GM12878 (cell line): ENCODE measurements at regions not wholly inside any gene's neighbourhood (a gene's known extent, or its start where the extent isn't known, plus 50 kb on each side); places are given as distances from the start of the nearest gene placed in this dataset.

Experiments
- ATAC-seq: fragments of 200-7000 bp; cut with Tn5 transposase; 3 replicates; pipeline ENCODE4 v1.9.1; 2020; ENCODE audit warnings: mild to moderate bottlenecking, moderate library complexity
- BruUV-seq: library from RNA; stranded (reverse); fragments of 400-500 nt; replicated peaks from 2 replicates; lab custom pipeline; 2021; lab: Mats Ljungman, UMichigan
- CTCF ChIA-PET: fragments of 300-600 bp; sonication (Branson Sonifier 250); formaldehyde crosslinking; extraction: SDS; loops from one replicate; lab custom pipeline; 2021; ENCODE audit warnings: inconsistent platforms; lab: Yijun Ruan, JAX
- POLR2A ChIA-PET: fragments of 350-600 bp; formaldehyde crosslinking; extraction: SDS; loops from one replicate; lab custom pipeline; 2021; ENCODE audit warnings: inconsistent platforms; lab: Charles Lee
- RAD21 ChIA-PET: fragments of 300-600 bp; sonication (Branson Sonifier 250); formaldehyde crosslinking; loops from one replicate; lab custom pipeline; 2023; ENCODE audit warnings: antibody characterized with exemption; ENCODE audit not compliant: unreplicated experiment; lab: Charles Lee
- SMC1A ChIA-PET: fragments of 300-600 bp; sonication (Branson Sonifier 250); formaldehyde crosslinking; loops from one replicate; lab custom pipeline; 2023; ENCODE audit not compliant: unreplicated experiment, uncharacterized antibody; lab: Charles Lee
- DNase-seq: peaks from one replicate; pipeline ENCODE4 v3.0.0-alpha.2; 2011; ENCODE audit warnings: low read depth, low spot score
- FAIRE-seq: peaks from 3 replicates; lab custom pipeline; 2011; peaks lifted over from hg19 to GRCh38; lab: Jason Lieb, UNC
- H2AFZ ChIP-seq: 2 replicates; pipeline ENCODE4 v1.6.0; 2011; ENCODE audit warnings: low read depth, low read length, control low read depth; ENCODE audit not compliant: control insufficient read depth
- H3K27ac ChIP-seq: 2 replicates; pipeline ENCODE4 v1.5.1; 2011; ENCODE audit warnings: control low read depth; ENCODE audit not compliant: control insufficient read depth, insufficient read depth
- H3K27me3 ChIP-seq, 2 experiments: replicated peaks in 1 of 2; 2 replicates each; pipeline versions ENCODE4 v1.6.0 to v1.6.1; 2011; ENCODE audit warnings: low read length in 1 of 2; ENCODE audit not compliant: control insufficient read depth in 2 of 2, insufficient read depth in 2 of 2
- H3K36me3 ChIP-seq, 2 experiments: 2 replicates each; pipeline ENCODE4 v1.5.1; 2011; ENCODE audit warnings: low read length in 1 of 2; ENCODE audit not compliant: control insufficient read depth in 2 of 2, insufficient read depth in 2 of 2
- H3K4me1 ChIP-seq: 2 replicates; pipeline ENCODE4 v1.6.1; 2011; ENCODE audit warnings: mild to moderate bottlenecking, low read length, moderate library complexity, mixed read lengths; ENCODE audit not compliant: control insufficient read depth, insufficient read depth
- H3K4me2 ChIP-seq: 2 replicates; pipeline ENCODE4 v1.6.0; 2011; ENCODE audit warnings: control low read depth; ENCODE audit not compliant: control insufficient read depth, insufficient read depth
- H3K4me3 ChIP-seq: fragments of 200-600 bp; sonication (generic); 2 replicates; pipeline ENCODE4 v1.5.1; 2016
- H3K79me2 ChIP-seq: 2 replicates; pipeline ENCODE4 v1.6.0; 2011; ENCODE audit warnings: low read length; ENCODE audit not compliant: control insufficient read depth, insufficient read depth
- H3K9ac ChIP-seq: 2 replicates; pipeline ENCODE4 v1.8.0; 2011; ENCODE audit warnings: low read length, control low read depth, mixed read lengths; ENCODE audit not compliant: control insufficient read depth, insufficient read depth
- H3K9me3 ChIP-seq: replicated peaks from 3 replicates; pipeline ENCODE4 v1.5.1; 2011; ENCODE audit warnings: mild to moderate bottlenecking, low read length; ENCODE audit not compliant: control insufficient read depth, insufficient read depth
- H4K20me1 ChIP-seq: 2 replicates; pipeline ENCODE4 v1.6.0; 2011; ENCODE audit not compliant: control insufficient read depth, insufficient read depth
- ASH2L ChIP-seq: fragments of 300-600, 200-600 bp; sonication (generic); IDR thresholded peaks from 2 replicates; pipeline ENCODE4 v1.6.1; 2017; ENCODE audit warnings: low read depth, mild to moderate bottlenecking, borderline replicate concordance
- CHD2 ChIP-seq: IDR thresholded peaks from 2 replicates; pipeline ENCODE4 v1.6.1; 2011; ENCODE audit warnings: low read depth, low read length, improper control_type of control experiment, borderline replicate concordance
- GABPA ChIP-seq: IDR thresholded peaks from 2 replicates; pipeline ENCODE4 v1.6.1; 2014; ENCODE audit warnings: antibody characterized with exemption, low read depth, mild to moderate bottlenecking, inconsistent platforms
- IKZF2 ChIP-seq, 2 experiments: fragments of 450-650 bp; IDR thresholded peaks; 2 replicates each; pipeline ENCODE4 v1.6.1; 2017; ENCODE audit warnings: mild to moderate bottlenecking in 2 of 2, moderate library complexity in 2 of 2
- KAT2A ChIP-seq: conservative IDR thresholded peaks from 2 replicates; pipeline ENCODE4 v1.6.1; 2011; ENCODE audit warnings: low read depth, low read length; ENCODE audit not compliant: control insufficient read depth
- LARP7 ChIP-seq: fragments of 450-650 bp; IDR thresholded peaks from 2 replicates; pipeline ENCODE4 v1.6.1; 2017; ENCODE audit warnings: mild to moderate bottlenecking
- NFYA ChIP-seq: IDR thresholded peaks from 2 replicates; pipeline ENCODE4 v1.6.1; 2011; ENCODE audit warnings: low read depth, mild to moderate bottlenecking, low read length, improper control_type of control experiment, borderline replicate concordance
- PAX8 ChIP-seq: fragments of 450-650 bp; IDR thresholded peaks from 2 replicates; pipeline ENCODE4 v1.6.1; 2017; ENCODE audit warnings: mild to moderate bottlenecking, moderate library complexity
- SMAD5 ChIP-seq: IDR thresholded peaks from 2 replicates; pipeline ENCODE4 v1.6.1; 2016; ENCODE audit warnings: antibody characterized with exemption, low read depth
- WGBS: methylation state at CpG from one replicate; pipeline ENCODE4 v1.1.6; 2016; ENCODE audit warnings: low lambda C conversion rate; ENCODE audit not compliant: insufficient replicate concordance, insufficient coverage; ENCODE audit errors: missing lambda C conversion rate; 5-methylcytosine and 5-hydroxymethylcytosine counted together
- in situ Hi-C: fragments of 300-500 bp; cut with MboI; formaldehyde crosslinking; loops from 9 replicates; pipeline ENCODE4 v1.14.3; 2018; ENCODE audit warnings: mixed read lengths
- intact Hi-C: fragments of 100-400 bp; cut with micrococcal nuclease; formaldehyde crosslinking; loops from one replicate; pipeline ENCODE4 v1.14.2; 2022; ENCODE audit not compliant: unreplicated experiment
- TF ChIP-seq, protein P1 (sequence below): IDR thresholded peaks from 2 replicates; pipeline ENCODE4 v1.6.1; 2012; ENCODE audit warnings: low read depth, low read length, improper control_type of control experiment
- TF ChIP-seq, protein P2 (sequence below): fragments of 450-650 bp; IDR thresholded peaks from 2 replicates; pipeline ENCODE4 v1.6.1; 2017; ENCODE audit warnings: mild to moderate bottlenecking, low read depth, inconsistent platforms; ENCODE audit not compliant: poor library complexity, severe bottlenecking

DNA sequence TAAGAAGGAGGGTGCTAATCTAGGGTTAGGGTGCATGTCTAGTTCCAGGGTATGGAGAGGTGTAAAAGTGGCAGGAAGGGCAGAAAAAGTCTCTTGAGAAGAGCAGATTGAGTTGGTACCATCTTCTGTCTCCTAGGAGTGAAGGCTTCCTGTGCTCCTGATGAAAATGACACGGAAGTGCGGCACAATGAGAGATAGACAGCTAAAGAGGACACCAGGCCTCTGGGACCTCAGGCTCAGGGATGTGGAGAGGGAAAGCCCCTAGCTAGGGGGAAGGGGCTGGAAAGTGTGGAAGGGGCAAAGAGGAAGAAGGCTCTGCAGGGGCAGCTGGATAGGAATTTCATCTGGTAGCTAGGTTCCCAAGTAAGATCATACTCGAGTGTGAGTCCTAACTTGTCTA, 498.3 kb upstream of the EEF2KMT start:
- Histone ChIP-seq H3K4me3 (no peak overlapping the region), H2AFZ (no peak overlapping the region), H3K27ac (no peak overlapping the region), H3K4me2 (no peak overlapping the region), H4K20me1 (no peaks in the 10 kb centered on the region), H3K9me3 (no peaks in the 10 kb centered on the region; the same call in 2 of the 3 replicates), H3K4me1 (no peaks in the 10 kb centered on the region), H3K79me2 (no peaks in the 10 kb centered on the region), H3K9ac (no peak overlapping the region), H3K36me3 (no peaks in the 10 kb centered on the region), H3K27me3 (no peaks in the 10 kb centered on the region)
- 59% methylated on average over 3 of the region's 3 CpGs for WGBS
- DNase-seq (no peak), FAIRE-seq (no peak), ATAC-seq (no peak)
- ChIA-PET POLR2A (no interaction called here), CTCF (no interaction called here), RAD21 (no interaction called here), SMC1A (no interaction called here)
- no peak for TF ChIP-seq IKZF2 (IDR thresholded peaks at IDR 0.05)
- TF ChIP-seq, protein P1, sequence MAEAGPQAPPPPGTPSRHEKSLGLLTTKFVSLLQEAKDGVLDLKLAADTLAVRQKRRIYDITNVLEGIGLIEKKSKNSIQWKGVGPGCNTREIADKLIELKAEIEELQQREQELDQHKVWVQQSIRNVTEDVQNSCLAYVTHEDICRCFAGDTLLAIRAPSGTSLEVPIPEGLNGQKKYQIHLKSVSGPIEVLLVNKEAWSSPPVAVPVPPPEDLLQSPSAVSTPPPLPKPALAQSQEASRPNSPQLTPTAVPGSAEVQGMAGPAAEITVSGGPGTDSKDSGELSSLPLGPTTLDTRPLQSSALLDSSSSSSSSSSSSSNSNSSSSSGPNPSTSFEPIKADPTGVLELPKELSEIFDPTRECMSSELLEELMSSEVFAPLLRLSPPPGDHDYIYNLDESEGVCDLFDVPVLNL, result no peak
- no peak for TF ChIP-seq KAT2A
- TF ChIP-seq, protein P2, sequence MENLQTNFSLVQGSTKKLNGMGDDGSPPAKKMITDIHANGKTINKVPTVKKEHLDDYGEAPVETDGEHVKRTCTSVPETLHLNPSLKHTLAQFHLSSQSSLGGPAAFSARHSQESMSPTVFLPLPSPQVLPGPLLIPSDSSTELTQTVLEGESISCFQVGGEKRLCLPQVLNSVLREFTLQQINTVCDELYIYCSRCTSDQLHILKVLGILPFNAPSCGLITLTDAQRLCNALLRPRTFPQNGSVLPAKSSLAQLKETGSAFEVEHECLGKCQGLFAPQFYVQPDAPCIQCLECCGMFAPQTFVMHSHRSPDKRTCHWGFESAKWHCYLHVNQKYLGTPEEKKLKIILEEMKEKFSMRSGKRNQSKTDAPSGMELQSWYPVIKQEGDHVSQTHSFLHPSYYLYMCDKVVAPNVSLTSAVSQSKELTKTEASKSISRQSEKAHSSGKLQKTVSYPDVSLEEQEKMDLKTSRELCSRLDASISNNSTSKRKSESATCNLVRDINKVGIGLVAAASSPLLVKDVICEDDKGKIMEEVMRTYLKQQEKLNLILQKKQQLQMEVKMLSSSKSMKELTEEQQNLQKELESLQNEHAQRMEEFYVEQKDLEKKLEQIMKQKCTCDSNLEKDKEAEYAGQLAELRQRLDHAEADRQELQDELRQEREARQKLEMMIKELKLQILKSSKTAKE, result no peak
- TF ChIP-seq PAX8, result no peak
- no peak for TF ChIP-seq NFYA
- no peak for TF ChIP-seq CHD2
- TF ChIP-seq GABPA, result no peak
- no peak for TF ChIP-seq ASH2L
- no peak for TF ChIP-seq SMAD5
- TF ChIP-seq LARP7, result no peak
- BruUV-seq, result no TSS peak
- in situ Hi-C loops (no loop called here), intact Hi-C loops (no loop called here)
